Prostate gland (tissue), 2 donors: ENCODE measurements at regions not wholly inside any gene's neighbourhood (a gene's known extent, or its start where the extent isn't known, plus 50 kb on each side); places are given as distances from the start of the nearest gene placed in this dataset.

ENCODE experiments used
- CTCF ChIP-seq, 4 experiments: fragments of 200-600 bp in 2 of 4; fragments of 450-650 bp in 2 of 4; sonication (generic) in 2 of 4; IDR thresholded peaks; 1 replicate in 3 of 4; 2 replicates in 1 of 4; pipeline ENCODE4 v1.5.1; 2016 to 2019; ENCODE audit warnings: antibody characterized with exemption in 4 of 4, mild to moderate bottlenecking in 2 of 4, moderate library complexity in 2 of 4
- POLR2A ChIP-seq: fragments of 450-650 bp; IDR thresholded peaks from one replicate; pipeline ENCODE4 v1.6.1; 2016; ENCODE audit warnings: antibody characterized with exemption, mild to moderate bottlenecking
- POLR2AphosphoS5 ChIP-seq: sonication (generic); formaldehyde crosslinking; IDR thresholded peaks from one replicate; pipeline ENCODE4 v1.6.1; 2017; ENCODE audit warnings: antibody characterized with exemption

GRCh38 chr18:46408334-46408987 lies 248.6 kb downstream of the LOXHD1 start:
- TF ChIP-seq POLR2A (no peak), CTCF (IDR thresholded peaks at IDR 0.05) (no peak), POLR2AphosphoS5 (no peak)
